ENCODE measurements at regions not wholly inside any gene's neighbourhood (a gene's known extent, or its start where the extent isn't known, plus 50 kb on each side); places are given as distances from the start of the nearest gene placed in this dataset.

- TF ChIP-seq CTCF (IDR thresholded peaks at IDR 0.05) (no peak), POLR2A (IDR thresholded peaks at IDR 0.05; ENCODE audit: low read length) (no peak), EP300 (IDR thresholded peaks at IDR 0.05) (no peak), ZFP36 (IDR thresholded peaks at IDR 0.05; ENCODE audit: borderline replicate concordance, partially characterized antibody) (no peak), MAX (IDR thresholded peaks at IDR 0.05) (no peak), RCOR1 (IDR thresholded peaks at IDR 0.05; ENCODE audit: low read depth, low read length) (no peak), SMC3 (IDR thresholded peaks at IDR 0.05) (no peak), POLR2AphosphoS2 (conservative IDR thresholded peaks at IDR 0.05; ENCODE audit: low read length) (no peak), CHD4 (IDR thresholded peaks at IDR 0.05; ENCODE audit: borderline replicate concordance) (no peak), JUN (IDR thresholded peaks at IDR 0.05) (no peak), RNF2 (IDR thresholded peaks at IDR 0.05; ENCODE audit: borderline replicate concordance, low read depth) (no peak)
- TF ChIP-seq, protein P1, sequence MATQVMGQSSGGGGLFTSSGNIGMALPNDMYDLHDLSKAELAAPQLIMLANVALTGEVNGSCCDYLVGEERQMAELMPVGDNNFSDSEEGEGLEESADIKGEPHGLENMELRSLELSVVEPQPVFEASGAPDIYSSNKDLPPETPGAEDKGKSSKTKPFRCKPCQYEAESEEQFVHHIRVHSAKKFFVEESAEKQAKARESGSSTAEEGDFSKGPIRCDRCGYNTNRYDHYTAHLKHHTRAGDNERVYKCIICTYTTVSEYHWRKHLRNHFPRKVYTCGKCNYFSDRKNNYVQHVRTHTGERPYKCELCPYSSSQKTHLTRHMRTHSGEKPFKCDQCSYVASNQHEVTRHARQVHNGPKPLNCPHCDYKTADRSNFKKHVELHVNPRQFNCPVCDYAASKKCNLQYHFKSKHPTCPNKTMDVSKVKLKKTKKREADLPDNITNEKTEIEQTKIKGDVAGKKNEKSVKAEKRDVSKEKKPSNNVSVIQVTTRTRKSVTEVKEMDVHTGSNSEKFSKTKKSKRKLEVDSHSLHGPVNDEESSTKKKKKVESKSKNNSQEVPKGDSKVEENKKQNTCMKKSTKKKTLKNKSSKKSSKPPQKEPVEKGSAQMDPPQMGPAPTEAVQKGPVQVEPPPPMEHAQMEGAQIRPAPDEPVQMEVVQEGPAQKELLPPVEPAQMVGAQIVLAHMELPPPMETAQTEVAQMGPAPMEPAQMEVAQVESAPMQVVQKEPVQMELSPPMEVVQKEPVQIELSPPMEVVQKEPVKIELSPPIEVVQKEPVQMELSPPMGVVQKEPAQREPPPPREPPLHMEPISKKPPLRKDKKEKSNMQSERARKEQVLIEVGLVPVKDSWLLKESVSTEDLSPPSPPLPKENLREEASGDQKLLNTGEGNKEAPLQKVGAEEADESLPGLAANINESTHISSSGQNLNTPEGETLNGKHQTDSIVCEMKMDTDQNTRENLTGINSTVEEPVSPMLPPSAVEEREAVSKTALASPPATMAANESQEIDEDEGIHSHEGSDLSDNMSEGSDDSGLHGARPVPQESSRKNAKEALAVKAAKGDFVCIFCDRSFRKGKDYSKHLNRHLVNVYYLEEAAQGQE (IDR thresholded peaks at IDR 0.05), result no peak
- TF ChIP-seq, protein P2, sequence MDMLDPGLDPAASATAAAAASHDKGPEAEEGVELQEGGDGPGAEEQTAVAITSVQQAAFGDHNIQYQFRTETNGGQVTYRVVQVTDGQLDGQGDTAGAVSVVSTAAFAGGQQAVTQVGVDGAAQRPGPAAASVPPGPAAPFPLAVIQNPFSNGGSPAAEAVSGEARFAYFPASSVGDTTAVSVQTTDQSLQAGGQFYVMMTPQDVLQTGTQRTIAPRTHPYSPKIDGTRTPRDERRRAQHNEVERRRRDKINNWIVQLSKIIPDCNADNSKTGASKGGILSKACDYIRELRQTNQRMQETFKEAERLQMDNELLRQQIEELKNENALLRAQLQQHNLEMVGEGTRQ (IDR thresholded peaks at IDR 0.05), result no peak
Measured at GRCh38 chr21:25179116-25179515, 428.2 kb downstream of the MRPL39 start.

Data from A549 (cell line).